ENCODE measurements at regions not wholly inside any gene's neighbourhood (a gene's known extent, or its start where the extent isn't known, plus 50 kb on each side); places are given as distances from the start of the nearest gene placed in this dataset.

DNA sequence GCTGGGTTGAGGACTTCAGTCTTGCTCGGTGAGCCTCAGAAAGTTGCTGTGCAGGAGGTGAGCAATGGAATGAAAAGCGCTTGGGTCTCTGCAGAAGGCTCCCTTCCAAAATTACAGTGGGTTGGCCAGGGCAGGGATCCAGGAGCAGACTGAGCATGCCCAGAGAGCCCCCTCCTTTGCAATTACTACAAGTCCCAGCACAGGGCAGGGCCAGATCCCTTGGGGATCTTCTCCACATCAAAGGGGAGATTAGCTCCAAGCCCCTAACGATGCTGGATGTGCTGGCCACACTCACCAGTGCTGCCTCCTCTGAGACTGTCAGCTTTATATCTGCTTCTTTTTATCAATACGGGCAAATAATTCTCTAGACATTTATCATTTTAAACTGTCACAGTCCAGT, 337.5 kb downstream of the RPS24 start:
- no peak for FAIRE-seq
- no peak for DNase-seq (ENCODE audit: extremely low spot score, insufficient read length, low read depth)

DNA sequence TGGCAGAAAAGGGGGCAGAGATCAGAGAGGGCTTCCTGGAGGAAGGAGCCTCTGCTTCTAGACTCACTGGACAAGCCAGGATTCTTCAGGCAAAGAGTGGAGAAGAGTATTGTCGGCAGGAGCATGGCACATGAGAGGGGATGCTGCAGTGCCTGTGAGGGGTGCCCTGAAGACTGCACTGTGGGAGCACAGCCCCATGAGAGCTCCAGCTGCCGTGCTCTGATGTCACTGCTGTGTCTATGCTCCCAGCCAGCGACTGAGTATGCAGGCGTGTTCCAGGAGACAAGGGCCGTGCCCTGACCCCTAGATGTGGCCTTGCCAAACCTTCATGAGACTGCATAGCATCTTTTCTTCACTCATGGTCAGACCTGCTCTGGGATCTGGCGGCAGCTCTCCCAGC, 339.1 kb downstream of the RPS24 start:
- no peak for FAIRE-seq
- DNase-seq (ENCODE audit: extremely low spot score, insufficient read length, low read depth) = no peak

GRCh38 chr10:78374331-78375028, 340.8 kb downstream of the RPS24 start:
- FAIRE-seq (no peak), DNase-seq (ENCODE audit: extremely low spot score, insufficient read length, low read depth) (no peak)

DNA sequence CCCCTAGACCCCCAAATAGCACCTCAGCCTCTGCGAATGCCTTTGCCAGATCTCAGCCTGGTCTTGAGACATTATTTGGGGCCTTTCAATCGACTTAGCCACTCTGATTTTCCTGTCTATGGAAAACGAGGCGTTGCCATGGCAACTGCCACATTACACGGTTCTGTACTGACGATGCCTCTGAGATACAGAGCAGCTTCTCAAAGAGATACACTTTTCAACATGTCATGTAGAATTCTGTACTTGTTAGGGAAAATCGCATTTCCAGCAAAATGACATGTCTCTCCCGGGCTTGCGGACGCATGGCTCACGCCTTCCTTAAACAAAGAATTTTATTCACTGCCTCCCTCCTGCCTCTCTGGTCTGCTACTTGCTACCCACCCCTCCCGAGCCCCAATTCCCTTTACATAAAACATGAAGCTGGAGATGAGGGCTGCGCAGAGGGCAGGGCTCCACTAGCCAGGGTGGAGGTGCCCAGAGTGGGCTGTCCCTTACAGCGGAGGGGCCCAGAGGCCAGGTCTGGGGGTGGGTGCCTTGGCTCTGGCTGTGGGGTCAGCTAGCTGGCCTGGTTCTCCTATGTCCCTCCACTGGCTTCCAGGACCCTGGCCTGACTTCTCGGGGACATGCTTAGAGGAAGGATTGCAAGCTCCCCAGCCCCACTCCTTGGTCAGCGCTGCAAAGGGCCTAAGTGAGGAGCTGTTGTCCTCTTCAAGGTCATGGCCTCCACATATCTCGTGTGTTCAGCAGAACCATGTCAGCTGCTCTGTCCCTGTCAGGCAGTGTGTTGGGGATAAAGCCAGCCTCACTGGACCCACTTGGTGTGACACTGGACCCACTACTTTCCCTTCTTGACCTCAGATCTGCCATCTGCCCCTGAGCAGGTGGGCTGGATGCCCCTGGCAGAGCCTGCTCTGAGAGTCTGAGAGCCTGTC, 342.5 kb downstream of the RPS24 start:
- DNase-seq (ENCODE audit: extremely low spot score, insufficient read length, low read depth) (no peak), FAIRE-seq (no peak)

DNA sequence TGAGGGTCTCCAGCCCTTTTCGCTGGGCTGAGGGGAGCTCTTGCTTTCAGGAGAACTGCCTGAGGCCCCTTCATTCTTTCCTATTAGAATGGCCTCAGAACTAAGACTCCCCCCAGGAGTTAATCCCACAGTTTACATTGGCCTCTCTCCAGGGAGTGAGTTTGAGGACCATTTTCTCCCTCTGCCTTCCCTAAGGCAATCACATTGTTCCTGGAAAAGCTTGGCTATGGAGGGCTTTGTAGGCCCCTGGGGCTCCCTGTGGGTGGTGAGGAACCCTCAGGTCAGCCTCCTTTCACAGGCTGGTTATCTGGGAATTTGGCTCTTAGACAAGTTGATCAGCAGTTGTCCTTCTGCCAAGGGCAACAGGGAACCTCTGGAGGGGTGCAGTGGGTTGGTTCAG, 343.7 kb downstream of the RPS24 start:
- DNase-seq (ENCODE audit: extremely low spot score, insufficient read length, low read depth) (no peak), FAIRE-seq (no peak)

GRCh38 chr10:78378192-78378591, 344.5 kb downstream of the RPS24 start:
- no peak for FAIRE-seq
- DNase-seq (ENCODE audit: extremely low spot score, insufficient read length, low read depth) = no peak

DNA sequence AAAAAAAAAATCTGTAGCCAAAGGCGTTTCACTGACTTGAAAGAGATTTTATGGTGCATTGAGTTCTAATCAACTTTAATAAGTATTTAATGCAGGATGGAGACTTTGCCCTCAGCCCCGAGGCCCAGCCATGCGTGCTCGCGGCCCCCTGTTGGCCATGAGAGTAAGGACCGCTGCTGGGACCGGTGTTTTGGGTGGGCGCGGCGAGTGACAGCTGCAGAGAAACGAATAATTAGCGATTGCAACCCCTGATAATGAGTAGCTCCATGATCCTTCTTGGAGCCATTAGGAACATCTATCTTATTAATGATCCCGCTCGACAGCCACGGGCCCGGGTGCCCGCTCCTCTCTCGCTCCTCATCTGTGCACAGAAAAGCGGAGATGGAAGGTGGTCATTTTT, 347.4 kb downstream of the RPS24 start:
- FAIRE-seq (no peak), DNase-seq (ENCODE audit: extremely low spot score, insufficient read length, low read depth) (no peak)

GRCh38 chr10:78382047-78382446, 348.4 kb downstream of the RPS24 start:
- DNase-seq (ENCODE audit: extremely low spot score, insufficient read length, low read depth) = no peak
- FAIRE-seq = no peak

DNA sequence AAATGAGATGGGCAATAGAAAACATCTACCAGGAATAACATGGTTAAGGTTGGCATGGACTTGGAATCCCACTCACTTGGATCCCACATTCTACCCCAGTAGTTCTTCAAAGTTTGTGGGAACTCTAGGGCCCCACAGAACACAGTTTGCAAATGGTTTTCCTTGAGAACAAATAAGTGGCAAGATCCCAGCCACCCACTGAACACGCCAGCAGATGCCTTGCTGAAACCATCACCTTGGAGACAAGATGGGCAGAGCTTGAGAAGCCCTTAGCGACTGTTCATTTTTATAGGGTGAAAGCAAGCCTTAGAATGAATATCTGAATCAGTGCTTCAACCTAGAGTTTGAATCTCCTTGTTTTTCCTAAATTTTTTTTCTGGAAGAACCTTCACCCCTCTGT, 349.1 kb downstream of the RPS24 start:
- FAIRE-seq = no peak

GRCh38 chr10:78383378-78384048, 349.9 kb downstream of the RPS24 start:
- no peak for DNase-seq (ENCODE audit: extremely low spot score, insufficient read length, low read depth)

More for the DNA sequence above, 349.1 kb downstream of the RPS24 start:
- DNase-seq (ENCODE audit: extremely low spot score, insufficient read length, low read depth) = no peak

GRCh38 chr10:78384049-78384431, 350.4 kb downstream of the RPS24 start:
- DNase-seq (ENCODE audit: extremely low spot score, insufficient read length, low read depth) = no peak
- no peak for FAIRE-seq

More at GRCh38 chr10:78383378-78384048, 349.9 kb downstream of the RPS24 start:
- FAIRE-seq = no peak

DNA sequence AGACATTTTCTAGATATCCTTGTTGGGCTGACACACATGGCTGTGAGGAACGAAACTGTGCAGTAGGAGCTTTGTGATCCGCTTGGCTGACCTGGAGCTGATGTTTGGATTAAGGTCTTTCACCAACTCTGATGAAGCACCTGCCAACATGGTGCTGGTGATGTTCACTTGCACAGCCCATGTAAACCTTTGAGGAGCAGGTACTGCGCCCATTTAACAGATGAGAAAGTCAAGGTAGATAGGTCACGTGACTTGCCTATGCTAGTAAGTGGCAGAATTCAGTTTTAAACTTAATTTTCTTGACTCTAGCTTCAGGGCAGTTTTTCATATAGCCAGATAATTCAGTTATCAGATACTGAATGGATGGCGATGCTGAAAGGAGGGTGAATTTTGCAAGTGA, 351.9 kb downstream of the RPS24 start:
- FAIRE-seq (no peak), DNase-seq (ENCODE audit: extremely low spot score, insufficient read length, low read depth) (no peak)

- DNase-seq (ENCODE audit: extremely low spot score, insufficient read length, low read depth) (no peak), FAIRE-seq (no peak)
Measured at GRCh38 chr10:78386509-78386908, 352.8 kb downstream of the RPS24 start.

DNA sequence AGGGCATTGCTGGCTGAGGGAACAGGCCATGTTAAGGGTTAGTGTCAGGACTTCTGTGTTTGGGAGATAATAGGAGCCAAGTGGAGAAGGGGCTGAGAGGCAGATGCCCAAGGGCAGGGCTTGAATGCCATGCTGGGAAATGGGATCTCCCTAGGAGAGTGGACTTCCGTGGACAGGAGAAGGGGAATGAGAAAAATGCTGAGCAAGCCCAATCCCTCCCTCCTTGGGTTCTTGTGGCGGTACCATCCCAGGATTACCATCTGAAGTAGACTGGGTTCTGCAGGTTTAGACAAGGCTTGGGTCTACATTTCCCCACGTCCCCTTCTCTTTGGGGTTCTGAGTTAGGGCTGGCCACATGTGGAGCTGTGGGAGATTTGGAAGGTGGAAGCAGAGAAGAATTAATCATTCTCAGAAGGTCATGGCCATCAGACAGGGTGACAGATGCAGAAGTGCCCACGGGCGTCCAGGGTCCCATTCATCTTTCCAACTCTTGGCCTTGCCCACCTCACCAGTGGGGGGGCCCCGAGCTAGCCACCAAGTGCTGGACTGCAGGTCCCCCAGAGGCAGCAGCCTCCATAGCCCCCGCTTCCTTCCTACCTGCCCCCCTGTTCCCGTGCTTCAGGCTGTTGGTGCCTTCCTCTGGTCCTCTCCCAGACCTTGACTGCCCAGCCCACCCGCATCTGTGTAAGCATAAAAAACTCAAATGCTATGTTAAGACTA, 354.8 kb downstream of the RPS24 start:
- DNase-seq (ENCODE audit: extremely low spot score, insufficient read length, low read depth) = no peak
- FAIRE-seq = no peak

DNA sequence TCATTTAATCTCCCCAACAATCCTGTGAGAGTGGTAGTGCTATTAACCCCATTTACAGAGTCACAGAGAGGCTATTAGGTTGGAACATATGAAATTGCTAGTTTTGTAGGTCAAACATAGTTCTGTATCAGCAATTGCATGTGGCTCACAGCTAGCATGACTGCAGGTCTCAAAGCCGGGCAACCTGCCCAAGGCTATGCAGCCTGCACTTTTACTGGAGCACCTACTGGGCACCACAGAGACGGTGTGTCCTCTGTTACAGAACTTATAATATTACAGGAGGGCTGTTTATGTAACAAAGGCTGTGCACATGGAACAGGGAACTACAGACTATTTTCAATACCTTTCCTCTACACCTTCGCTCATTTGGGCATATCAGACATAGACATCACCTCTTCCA, 355.8 kb downstream of the RPS24 start:
- DNase-seq (ENCODE audit: extremely low spot score, insufficient read length, low read depth) (no peak), FAIRE-seq (no peak)

GRCh38 chr10:78390051-78390450, 356.4 kb downstream of the RPS24 start:
- FAIRE-seq (no peak), DNase-seq (ENCODE audit: extremely low spot score, insufficient read length, low read depth) (no peak)

DNA sequence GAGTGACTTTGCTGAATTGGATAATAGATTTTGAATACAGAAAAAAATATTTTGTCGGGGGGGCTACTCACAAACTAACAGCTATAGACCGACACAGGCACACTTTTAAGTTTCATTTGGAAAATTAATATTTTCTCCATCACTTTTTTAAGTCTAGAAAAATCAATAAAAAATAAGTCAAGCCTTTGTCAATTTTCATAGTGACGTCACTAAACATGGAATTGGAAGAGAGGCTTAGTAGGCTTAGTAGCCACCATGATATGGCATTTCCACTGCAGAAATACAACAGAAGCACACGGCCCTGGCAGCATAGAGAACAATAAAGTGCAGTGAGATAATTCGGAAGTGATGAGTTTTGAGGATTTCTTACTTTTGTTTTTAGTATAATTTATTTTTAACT, 357.2 kb downstream of the RPS24 start:
- FAIRE-seq = no peak
- no peak for DNase-seq (ENCODE audit: extremely low spot score, insufficient read length, low read depth)

DNA sequence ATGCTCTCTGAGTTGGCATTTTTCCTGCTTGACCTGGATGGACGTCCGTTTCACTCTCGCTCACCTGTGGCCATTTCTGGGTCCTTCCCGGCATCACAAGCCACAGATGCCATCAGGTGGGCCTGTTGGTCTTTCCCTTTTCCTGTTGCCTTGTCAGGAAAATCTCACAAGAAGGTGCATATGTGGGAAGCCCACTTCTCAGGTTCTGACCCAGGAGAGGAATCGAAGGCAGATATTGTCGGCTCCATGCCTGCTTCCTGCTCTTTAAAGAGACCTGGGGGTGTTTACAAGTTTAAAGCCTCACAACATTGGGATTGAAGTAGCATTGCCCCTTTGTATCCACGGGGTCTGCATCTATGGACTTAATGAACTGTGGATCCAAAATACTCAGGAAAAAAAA, 357.9 kb downstream of the RPS24 start:
- no peak for FAIRE-seq
- DNase-seq (ENCODE audit: extremely low spot score, insufficient read length, low read depth) = no peak

GRCh38 chr10:78392197-78392596, 358.5 kb downstream of the RPS24 start:
- FAIRE-seq = no peak

DNA sequence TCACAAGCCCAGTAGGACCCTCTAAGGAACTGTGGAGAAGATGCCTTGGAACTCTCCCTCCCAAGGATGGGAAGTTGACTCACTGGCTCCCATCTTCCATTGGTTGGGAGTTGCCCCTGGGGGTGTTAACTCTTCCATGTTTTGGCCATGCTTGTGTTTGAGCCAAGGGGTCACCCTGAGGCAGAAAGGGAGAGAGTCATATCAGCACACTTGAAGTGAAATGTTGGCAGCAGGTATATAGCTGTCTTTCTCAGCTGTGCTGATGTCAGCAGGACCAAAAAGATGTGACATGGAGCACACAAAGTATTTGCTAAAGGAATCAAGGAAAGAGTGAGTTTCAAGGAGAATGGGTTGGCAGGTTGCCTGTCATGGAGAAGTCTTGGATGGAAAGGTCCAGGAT, 359.4 kb downstream of the RPS24 start:
- FAIRE-seq = no peak

More at GRCh38 chr10:78392197-78392596, 358.5 kb downstream of the RPS24 start:
- DNase-seq (ENCODE audit: extremely low spot score, insufficient read length, low read depth) = no peak

More for the DNA sequence above, 359.4 kb downstream of the RPS24 start:
- DNase-seq (ENCODE audit: extremely low spot score, insufficient read length, low read depth) = no peak

Data from GM18507 (cell line).